GM23248 (cell line): ENCODE measurements at regions not wholly inside any gene's neighbourhood (a gene's known extent, or its start where the extent isn't known, plus 50 kb on each side); places are given as distances from the start of the nearest gene placed in this dataset.
A peak's percentile ranks its signal among the peaks of the same experiment; 100 is the strongest.

Source experiments
- DNase-seq: peaks from one replicate; pipeline ENCODE4 v3.0.0-alpha.2; 2015
- H2AFZ ChIP-seq: fragments of 200-600 bp; sonication (generic); 2 replicates; pipeline ENCODE4 v1.6.1; 2016; ENCODE audit warnings: antibody characterized with exemption
- H3F3A ChIP-seq: fragments of 200-600 bp; sonication (generic); 2 replicates; pipeline ENCODE4 v1.6.1; 2016; ENCODE audit warnings: mild to moderate bottlenecking, antibody characterized with exemption, mixed run types; ENCODE audit not compliant: insufficient read depth
- H3K27ac ChIP-seq: fragments of 200-600 bp; sonication (generic); 2 replicates; pipeline ENCODE4 v1.5.1; 2016; ENCODE audit warnings: mild to moderate bottlenecking
- H3K27me3 ChIP-seq: fragments of 200-600 bp; sonication (generic); replicated peaks from 2 replicates; pipeline ENCODE4 v1.6.1; 2016; ENCODE audit warnings: mild to moderate bottlenecking; ENCODE audit not compliant: insufficient read depth
- H3K36me3 ChIP-seq: fragments of 200-600 bp; sonication (generic); 2 replicates; pipeline ENCODE4 v1.6.1; 2016; ENCODE audit warnings: low read depth, mild to moderate bottlenecking
- H3K4me1 ChIP-seq: fragments of 200-600 bp; sonication (generic); 2 replicates; pipeline ENCODE4 v1.6.1; 2016; ENCODE audit warnings: mild to moderate bottlenecking; ENCODE audit not compliant: insufficient read depth
- H3K4me2 ChIP-seq: fragments of 200-600 bp; sonication (generic); one replicate; pipeline ENCODE4 v1.6.1; 2016; ENCODE audit warnings: mild to moderate bottlenecking; ENCODE audit not compliant: unreplicated experiment
- H3K4me3 ChIP-seq: fragments of 200-600 bp; sonication (generic); 2 replicates; pipeline ENCODE4 v1.5.1; 2016; ENCODE audit warnings: mild to moderate bottlenecking
- H3K79me2 ChIP-seq: fragments of 200-600 bp; sonication (generic); 2 replicates; pipeline ENCODE4 v1.6.1; 2016; ENCODE audit warnings: mild to moderate bottlenecking; ENCODE audit not compliant: insufficient read depth
- H3K9ac ChIP-seq: fragments of 200-600 bp; sonication (generic); 2 replicates; pipeline ENCODE4 v1.6.1; 2016; ENCODE audit warnings: mild to moderate bottlenecking
- H3K9me2 ChIP-seq: fragments of 200-600 bp; sonication (generic); 2 replicates; pipeline ENCODE4 v1.6.1; 2016; ENCODE audit warnings: mixed run types, mild to moderate bottlenecking, moderate library complexity; ENCODE audit not compliant: insufficient read depth
- H3K9me3 ChIP-seq: fragments of 200-600 bp; sonication (generic); one replicate; pipeline ENCODE4 v1.6.1; 2017; ENCODE audit warnings: low read depth
- H4K20me1 ChIP-seq: fragments of 200-600 bp; sonication (generic); 2 replicates; pipeline ENCODE4 v1.6.0; 2016; ENCODE audit not compliant: insufficient read depth
- EZH2 ChIP-seq: fragments of 200-600 bp; sonication (generic); IDR thresholded peaks from 2 replicates; pipeline ENCODE4 v1.6.1; 2018; ENCODE audit warnings: antibody characterized with exemption, mild to moderate bottlenecking; ENCODE audit not compliant: insufficient read depth, poor library complexity, severe bottlenecking
- EZH2phosphoT487 ChIP-seq: fragments of 200-600 bp; sonication (generic); IDR thresholded peaks from 2 replicates; pipeline ENCODE4 v1.6.1; 2018; ENCODE audit warnings: antibody characterized with exemption, moderate library complexity, mild to moderate bottlenecking, low read depth; ENCODE audit not compliant: insufficient read depth
- WGBS, 2 experiments: methylation state at CpG; one replicate each; pipeline ENCODE4 v1.1.6; 2015 to 2017; ENCODE audit warnings: low lambda C conversion rate in 2 of 2, low coverage in 1 of 2; ENCODE audit errors: missing lambda C conversion rate in 2 of 2; 5-methylcytosine and 5-hydroxymethylcytosine counted together
- in situ Hi-C: fragments of 300-500 bp; cut with MboI; formaldehyde crosslinking; loops from 2 replicates; pipeline ENCODE4 v1.15.0; 2020

- Histone ChIP-seq H3K4me2 (no peak overlapping the region), H3K9me3 (no peaks in the 10 kb centered on the region), H3K9ac (no peak overlapping the region), H3K27ac (no peak overlapping the region), H2AFZ (no peak overlapping the region), H3K27me3 (no peaks in the 10 kb centered on the region), H3K4me3 (no peak overlapping the region), H3F3A (no peaks in the 10 kb centered on the region), H3K79me2 (no peaks in the 10 kb centered on the region), H3K9me2 (no peaks in the 10 kb centered on the region), H3K36me3 (no peaks in the 10 kb centered on the region), H3K4me1 (no peaks in the 10 kb centered on the region), H4K20me1 (no peaks in the 10 kb centered on the region)
- TF ChIP-seq EZH2 = no peak
- TF ChIP-seq EZH2phosphoT487 = no peak
- WGBS, 2 experiments = 38 to 47% methylated on average over 2 of the region's 2 CpGs
- no peak for DNase-seq
- in situ Hi-C loops = no loop called here
Observed at GRCh38 chr5:117088176-117088575, 513.6 kb upstream of the SEMA6A start.

GRCh38 chr5:117084067-117084466, 509.4 kb upstream of the SEMA6A start:
- Histone ChIP-seq H3F3A (no peaks in the 10 kb centered on the region), H2AFZ (no peak overlapping the region), H3K27me3 (no peaks in the 10 kb centered on the region), H3K4me2 (no peak overlapping the region), H3K9me2 (no peaks in the 10 kb centered on the region), H4K20me1 (no peaks in the 10 kb centered on the region), H3K27ac (no peak overlapping the region), H3K4me3 (no peak overlapping the region), H3K9ac (no peak overlapping the region), H3K9me3 (no peaks in the 10 kb centered on the region), H3K79me2 (no peaks in the 10 kb centered on the region), H3K4me1 (no peaks in the 10 kb centered on the region), H3K36me3 (no peaks in the 10 kb centered on the region)
- no peak for DNase-seq
- in situ Hi-C loops = no loop called here
- TF ChIP-seq EZH2phosphoT487 = no peak
- no peak for TF ChIP-seq EZH2

GRCh38 chr5:117082977-117083376, 508.4 kb upstream of the SEMA6A start:
- H4K20me1 ChIP-seq = no peaks in the 10 kb centered on the region
- in situ Hi-C loops = no loop called here
- no peaks in the 10 kb centered on the region for H3K79me2 ChIP-seq
- no peaks in the 10 kb centered on the region for H3K9me2 ChIP-seq
- H3K9ac ChIP-seq = no peak overlapping the region
- DNase-seq = no peak
- H3K4me1 ChIP-seq = no peaks in the 10 kb centered on the region
- H3K4me2 ChIP-seq = no peak overlapping the region
- no peak overlapping the region for H2AFZ ChIP-seq
- H3K9me3 ChIP-seq = no peaks in the 10 kb centered on the region
- no peaks in the 10 kb centered on the region for H3K36me3 ChIP-seq
- H3F3A ChIP-seq = no peaks in the 10 kb centered on the region
- H3K27me3 ChIP-seq = no peaks in the 10 kb centered on the region
- 0 to 3% methylated on average over 1 of the region's 1 CpG for WGBS, 2 experiments
- no peak overlapping the region for H3K27ac ChIP-seq
- no peak for TF ChIP-seq EZH2phosphoT487
- TF ChIP-seq EZH2 = no peak
- H3K4me3 ChIP-seq = no peak overlapping the region

GRCh38 chr5:117077142-117077541, 502.5 kb upstream of the SEMA6A start:
- no peaks in the 10 kb centered on the region for H3K9me2 ChIP-seq
- H4K20me1 ChIP-seq = no peaks in the 10 kb centered on the region
- no peaks in the 10 kb centered on the region for H3K27me3 ChIP-seq
- H3K36me3 ChIP-seq = no peaks in the 10 kb centered on the region
- DNase-seq = peak; percentile 3
- WGBS, 2 experiments = 55% methylated on average over 2 of the region's 2 CpGs
- H3F3A ChIP-seq = no peaks in the 10 kb centered on the region
- no peaks in the 10 kb centered on the region for H3K9me3 ChIP-seq
- H3K79me2 ChIP-seq = no peaks in the 10 kb centered on the region
- no peaks in the 10 kb centered on the region for H3K4me1 ChIP-seq
- no peak overlapping the region for H3K27ac ChIP-seq
- TF ChIP-seq EZH2 = no peak
- TF ChIP-seq EZH2phosphoT487 = no peak
- no peak overlapping the region for H3K4me2 ChIP-seq
- no peak overlapping the region for H3K9ac ChIP-seq
- in situ Hi-C loops = no loop called here
- no peak overlapping the region for H3K4me3 ChIP-seq
- H2AFZ ChIP-seq = no peak overlapping the region

GRCh38 chr5:117072439-117072838, 497.8 kb upstream of the SEMA6A start:
- H3K27ac ChIP-seq = no peak overlapping the region
- in situ Hi-C loops = no loop called here
- no peaks in the 10 kb centered on the region for H3K79me2 ChIP-seq
- 16 to 23% methylated on average over 2 of the region's 2 CpGs for WGBS, 2 experiments
- H3K9ac ChIP-seq = no peak overlapping the region
- H3K4me3 ChIP-seq = no peak overlapping the region
- H3K27me3 ChIP-seq = no peaks in the 10 kb centered on the region
- H2AFZ ChIP-seq = no peak overlapping the region
- H3K9me3 ChIP-seq = no peaks in the 10 kb centered on the region
- no peaks in the 10 kb centered on the region for H3K36me3 ChIP-seq
- DNase-seq = no peak
- H3K4me2 ChIP-seq = no peak overlapping the region
- no peaks in the 10 kb centered on the region for H4K20me1 ChIP-seq
- no peaks in the 10 kb centered on the region for H3F3A ChIP-seq
- H3K9me2 ChIP-seq = no peaks in the 10 kb centered on the region
- no peaks in the 10 kb centered on the region for H3K4me1 ChIP-seq
- TF ChIP-seq EZH2phosphoT487 (no peak), EZH2 (no peak)
